ENCODE measurements at regions not wholly inside any gene's neighbourhood (a gene's known extent, or its start where the extent isn't known, plus 50 kb on each side); places are given as distances from the start of the nearest gene placed in this dataset.

GRCh38 chr9:35555246-35555701, 49.8 kb upstream of the TESK1 start:
- ATAC-seq, result no peak
- Histone ChIP-seq H3K27me3 (no peaks in the 10 kb centered on the region), H3K27ac (peak overlapping the region in 1 of 12 donors; percentile 15), H3K4me1 (peaks cover 0 to 35% (median 20%) of the 10 kb centered on the region in 12 donors), H3K4me3 (no peak overlapping the region), H3K36me3 (peaks cover 5 to 70% (median 57%) of the 10 kb centered on the region in 9 donors), H3K9me3 (no peaks in the 10 kb centered on the region)
- no peak for DNase-seq
- 84 to 86% (median 85%) methylated on average over 7 to 13 of the region's 13 CpGs for WGBS, 4 donors
- TF ChIP-seq CTCF (IDR thresholded peaks at IDR 0.05) (no peak), POLR2A (IDR thresholded peaks at IDR 0.05) (no peak)
- intact Hi-C loops (cut with DNase I), result loop anchor here in 9 of 10 donors (2.0 to 10.0 kb wide), 9 partner anchors 66 to 660 kb away; partner anchors contain the start of gene ATOSB (in 2 of the 9)

Data from heart left ventricle (tissue), 16 donors.